GM12878 (cell line): ENCODE measurements at regions not wholly inside any gene's neighbourhood (a gene's known extent, or its start where the extent isn't known, plus 50 kb on each side); places are given as distances from the start of the nearest gene placed in this dataset.

Experiments
- ATAC-seq: fragments of 200-7000 bp; cut with Tn5 transposase; 3 replicates; pipeline ENCODE4 v1.9.1; 2020; ENCODE audit warnings: mild to moderate bottlenecking, moderate library complexity
- BruUV-seq: library from RNA; stranded (reverse); fragments of 400-500 nt; replicated peaks from 2 replicates; lab custom pipeline; 2021; lab: Mats Ljungman, UMichigan
- CTCF ChIA-PET: fragments of 300-600 bp; sonication (Branson Sonifier 250); formaldehyde crosslinking; extraction: SDS; loops from one replicate; lab custom pipeline; 2021; ENCODE audit warnings: inconsistent platforms; lab: Yijun Ruan, JAX
- POLR2A ChIA-PET: fragments of 350-600 bp; formaldehyde crosslinking; extraction: SDS; loops from one replicate; lab custom pipeline; 2021; ENCODE audit warnings: inconsistent platforms; lab: Charles Lee
- RAD21 ChIA-PET: fragments of 300-600 bp; sonication (Branson Sonifier 250); formaldehyde crosslinking; loops from one replicate; lab custom pipeline; 2023; ENCODE audit warnings: antibody characterized with exemption; ENCODE audit not compliant: unreplicated experiment; lab: Charles Lee
- SMC1A ChIA-PET: fragments of 300-600 bp; sonication (Branson Sonifier 250); formaldehyde crosslinking; loops from one replicate; lab custom pipeline; 2023; ENCODE audit not compliant: unreplicated experiment, uncharacterized antibody; lab: Charles Lee
- DNase-seq: peaks from one replicate; pipeline ENCODE4 v3.0.0-alpha.2; 2011; ENCODE audit warnings: low read depth, low spot score
- FAIRE-seq: peaks from 3 replicates; lab custom pipeline; 2011; peaks lifted over from hg19 to GRCh38; lab: Jason Lieb, UNC
- H2AFZ ChIP-seq: 2 replicates; pipeline ENCODE4 v1.6.0; 2011; ENCODE audit warnings: low read depth, low read length, control low read depth; ENCODE audit not compliant: control insufficient read depth
- H3K27ac ChIP-seq: 2 replicates; pipeline ENCODE4 v1.5.1; 2011; ENCODE audit warnings: control low read depth; ENCODE audit not compliant: control insufficient read depth, insufficient read depth
- H3K27me3 ChIP-seq, 2 experiments: replicated peaks in 1 of 2; 2 replicates each; pipeline versions ENCODE4 v1.6.0 to v1.6.1; 2011; ENCODE audit warnings: low read length in 1 of 2; ENCODE audit not compliant: control insufficient read depth in 2 of 2, insufficient read depth in 2 of 2
- H3K36me3 ChIP-seq, 2 experiments: 2 replicates each; pipeline ENCODE4 v1.5.1; 2011; ENCODE audit warnings: low read length in 1 of 2; ENCODE audit not compliant: control insufficient read depth in 2 of 2, insufficient read depth in 2 of 2
- H3K4me1 ChIP-seq: 2 replicates; pipeline ENCODE4 v1.6.1; 2011; ENCODE audit warnings: mild to moderate bottlenecking, low read length, moderate library complexity, mixed read lengths; ENCODE audit not compliant: control insufficient read depth, insufficient read depth
- H3K4me2 ChIP-seq: 2 replicates; pipeline ENCODE4 v1.6.0; 2011; ENCODE audit warnings: control low read depth; ENCODE audit not compliant: control insufficient read depth, insufficient read depth
- H3K4me3 ChIP-seq: fragments of 200-600 bp; sonication (generic); 2 replicates; pipeline ENCODE4 v1.5.1; 2016
- H3K79me2 ChIP-seq: 2 replicates; pipeline ENCODE4 v1.6.0; 2011; ENCODE audit warnings: low read length; ENCODE audit not compliant: control insufficient read depth, insufficient read depth
- H3K9ac ChIP-seq: 2 replicates; pipeline ENCODE4 v1.8.0; 2011; ENCODE audit warnings: low read length, control low read depth, mixed read lengths; ENCODE audit not compliant: control insufficient read depth, insufficient read depth
- H3K9me3 ChIP-seq: replicated peaks from 3 replicates; pipeline ENCODE4 v1.5.1; 2011; ENCODE audit warnings: mild to moderate bottlenecking, low read length; ENCODE audit not compliant: control insufficient read depth, insufficient read depth
- H4K20me1 ChIP-seq: 2 replicates; pipeline ENCODE4 v1.6.0; 2011; ENCODE audit not compliant: control insufficient read depth, insufficient read depth
- BCL11A ChIP-seq: IDR thresholded peaks from 2 replicates; pipeline ENCODE4 v1.6.1; 2011; ENCODE audit warnings: low read depth, low read length
- CREM ChIP-seq: IDR thresholded peaks from 2 replicates; pipeline ENCODE4 v1.6.1; 2014; ENCODE audit warnings: antibody characterized with exemption, low read depth
- EGR1 ChIP-seq, 2 experiments: IDR thresholded peaks; 1 replicate in 1 of 2; 2 replicates in 1 of 2; pipeline ENCODE4 v1.6.1; 2011 to 2012; ENCODE audit warnings: low read depth in 2 of 2, low read length in 2 of 2, borderline replicate concordance in 1 of 2, mild to moderate bottlenecking in 1 of 2, moderate library complexity in 1 of 2
- MEF2B ChIP-seq: fragments of 450-650 bp; IDR thresholded peaks from 2 replicates; pipeline ENCODE4 v1.6.1; 2018; ENCODE audit warnings: mild to moderate bottlenecking, moderate library complexity; ENCODE audit not compliant: partially characterized antibody, poor library complexity, severe bottlenecking
- NBN ChIP-seq: fragments of 450-650 bp; IDR thresholded peaks from 2 replicates; pipeline ENCODE4 v1.6.1; 2016
- NR2F1 ChIP-seq: fragments of 450-650 bp; conservative IDR thresholded peaks from 2 replicates; pipeline ENCODE4 v1.6.1; 2017; ENCODE audit warnings: mild to moderate bottlenecking
- PML ChIP-seq: IDR thresholded peaks from 2 replicates; pipeline ENCODE4 v1.6.1; 2012; ENCODE audit warnings: low read length, inconsistent platforms
- SMARCA5 ChIP-seq: fragments of 450-650 bp; IDR thresholded peaks from 2 replicates; pipeline ENCODE4 v1.6.1; 2017; ENCODE audit warnings: mild to moderate bottlenecking
- STAT1 ChIP-seq: fragments of 450-650 bp; conservative IDR thresholded peaks from 2 replicates; pipeline ENCODE4 v1.6.1; 2014; ENCODE audit warnings: antibody characterized with exemption, mild to moderate bottlenecking
- WGBS: methylation state at CpG from one replicate; pipeline ENCODE4 v1.1.6; 2016; ENCODE audit warnings: low lambda C conversion rate; ENCODE audit not compliant: insufficient replicate concordance, insufficient coverage; ENCODE audit errors: missing lambda C conversion rate; 5-methylcytosine and 5-hydroxymethylcytosine counted together
- in situ Hi-C: fragments of 300-500 bp; cut with MboI; formaldehyde crosslinking; loops from 9 replicates; pipeline ENCODE4 v1.14.3; 2018; ENCODE audit warnings: mixed read lengths
- intact Hi-C: fragments of 100-400 bp; cut with micrococcal nuclease; formaldehyde crosslinking; loops from one replicate; pipeline ENCODE4 v1.14.2; 2022; ENCODE audit not compliant: unreplicated experiment
- TF ChIP-seq, protein P1 (sequence below): fragments of 450-650 bp; IDR thresholded peaks from 2 replicates; pipeline ENCODE4 v1.6.1; 2017; ENCODE audit warnings: mild to moderate bottlenecking
- TF ChIP-seq, protein P2 (sequence below): fragments of 450-650 bp; IDR thresholded peaks from 2 replicates; pipeline ENCODE4 v1.6.1; 2017; ENCODE audit warnings: mild to moderate bottlenecking, moderate library complexity
- TF ChIP-seq, protein P3 (sequence below): IDR thresholded peaks from 2 replicates; pipeline ENCODE4 v1.6.1; 2012; ENCODE audit warnings: improper control_type of control experiment, low read depth, low read length; ENCODE audit not compliant: insufficient replicate concordance

DNA sequence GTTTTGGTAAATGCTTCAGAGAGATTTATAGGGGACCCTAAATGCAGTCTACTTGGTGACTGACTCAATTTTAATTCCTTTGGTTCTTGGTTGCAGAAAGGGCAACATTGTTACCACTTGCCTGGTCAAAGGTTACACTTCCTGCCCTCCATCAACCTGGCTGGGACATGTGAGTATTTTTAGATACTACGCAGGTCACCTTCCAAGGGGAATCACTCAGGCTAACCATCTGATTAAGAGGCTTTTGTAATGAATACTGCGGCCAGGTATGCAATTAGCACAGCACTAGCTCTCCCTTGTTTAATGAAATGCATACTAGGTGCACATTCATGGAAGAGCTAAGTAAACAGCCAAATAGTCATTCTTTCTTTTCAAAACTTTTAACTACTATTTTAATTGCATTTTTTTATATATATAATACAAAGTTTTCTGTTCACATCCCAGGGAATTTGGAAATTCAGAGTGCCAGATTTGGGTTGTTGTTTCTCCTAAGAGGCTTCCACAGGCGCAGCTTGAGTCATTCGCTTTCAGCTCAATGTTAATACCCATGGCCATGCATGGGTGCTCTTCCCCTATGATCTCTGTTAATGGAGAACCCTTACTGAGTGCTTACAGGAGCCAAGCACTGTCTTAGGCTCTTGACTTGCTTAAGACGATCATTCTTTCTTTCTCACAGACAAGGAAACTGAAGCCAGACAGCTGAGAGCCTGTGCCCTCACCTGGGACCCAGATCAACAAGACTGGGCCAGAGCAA lies 152.2 kb downstream of the MTX2 start (continued):
- no peak for TF ChIP-seq CREM
- TF ChIP-seq MEF2B: no peak
- TF ChIP-seq NBN: no peak
- TF ChIP-seq BCL11A: no peak
- TF ChIP-seq, protein P1, sequence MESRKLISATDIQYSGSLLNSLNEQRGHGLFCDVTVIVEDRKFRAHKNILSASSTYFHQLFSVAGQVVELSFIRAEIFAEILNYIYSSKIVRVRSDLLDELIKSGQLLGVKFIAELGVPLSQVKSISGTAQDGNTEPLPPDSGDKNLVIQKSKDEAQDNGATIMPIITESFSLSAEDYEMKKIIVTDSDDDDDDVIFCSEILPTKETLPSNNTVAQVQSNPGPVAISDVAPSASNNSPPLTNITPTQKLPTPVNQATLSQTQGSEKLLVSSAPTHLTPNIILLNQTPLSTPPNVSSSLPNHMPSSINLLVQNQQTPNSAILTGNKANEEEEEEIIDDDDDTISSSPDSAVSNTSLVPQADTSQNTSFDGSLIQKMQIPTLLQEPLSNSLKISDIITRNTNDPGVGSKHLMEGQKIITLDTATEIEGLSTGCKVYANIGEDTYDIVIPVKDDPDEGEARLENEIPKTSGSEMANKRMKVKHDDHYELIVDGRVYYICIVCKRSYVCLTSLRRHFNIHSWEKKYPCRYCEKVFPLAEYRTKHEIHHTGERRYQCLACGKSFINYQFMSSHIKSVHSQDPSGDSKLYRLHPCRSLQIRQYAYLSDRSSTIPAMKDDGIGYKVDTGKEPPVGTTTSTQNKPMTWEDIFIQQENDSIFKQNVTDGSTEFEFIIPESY: no peak

DNA sequence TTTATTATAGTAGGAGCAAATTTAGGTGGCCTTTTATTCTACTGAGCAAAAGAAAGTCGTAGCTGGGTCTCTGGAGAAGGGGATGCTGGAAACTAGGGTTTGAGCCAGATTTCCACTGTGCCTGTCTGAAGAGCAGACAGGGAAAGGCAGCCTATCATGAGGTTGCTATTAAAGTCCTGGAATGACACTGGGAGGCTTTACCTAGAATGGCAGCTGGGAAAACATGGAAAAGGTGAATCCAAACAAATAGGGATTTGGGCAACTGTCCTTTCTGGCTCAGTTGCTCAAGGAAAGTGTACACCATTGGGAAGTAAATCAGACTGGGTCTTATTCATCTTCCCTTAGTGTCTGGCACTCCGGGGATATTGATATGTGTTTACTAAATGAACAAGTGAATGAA lies 154.6 kb downstream of the MTX2 start:
- RAD21 ChIA-PET: no interaction called here
- H3K4me3 ChIP-seq: no peak overlapping the region
- no peaks in the 10 kb centered on the region for H3K9me3 ChIP-seq
- SMC1A ChIA-PET: no interaction called here
- BruUV-seq: no TSS peak
- DNase-seq (no peak), ATAC-seq (no peak), FAIRE-seq (no peak)
- no peak overlapping the region for H3K9ac ChIP-seq
- WGBS: 0% methylated on average over 2 of the region's 2 CpGs
- no peaks in the 10 kb centered on the region for H3K36me3 ChIP-seq
- CTCF ChIA-PET: interaction anchor here (1.1 kb wide), 1 partner anchor 31 kb away, joined by 4 read pairs; no protein-coding TSS in a partner anchor
- no peak overlapping the region for H3K4me2 ChIP-seq
- POLR2A ChIA-PET: no interaction called here
- intact Hi-C loops: no loop called here
- H3K79me2 ChIP-seq: no peaks in the 10 kb centered on the region
- H3K27me3 ChIP-seq: no peaks in the 10 kb centered on the region; a peak in 1 of 4 replicates
- H2AFZ ChIP-seq: no peak overlapping the region
- H4K20me1 ChIP-seq: no peaks in the 10 kb centered on the region
- in situ Hi-C loops: no loop called here
- no peaks in the 10 kb centered on the region for H3K4me1 ChIP-seq
- H3K27ac ChIP-seq: no peak overlapping the region
- TF ChIP-seq, protein P2, sequence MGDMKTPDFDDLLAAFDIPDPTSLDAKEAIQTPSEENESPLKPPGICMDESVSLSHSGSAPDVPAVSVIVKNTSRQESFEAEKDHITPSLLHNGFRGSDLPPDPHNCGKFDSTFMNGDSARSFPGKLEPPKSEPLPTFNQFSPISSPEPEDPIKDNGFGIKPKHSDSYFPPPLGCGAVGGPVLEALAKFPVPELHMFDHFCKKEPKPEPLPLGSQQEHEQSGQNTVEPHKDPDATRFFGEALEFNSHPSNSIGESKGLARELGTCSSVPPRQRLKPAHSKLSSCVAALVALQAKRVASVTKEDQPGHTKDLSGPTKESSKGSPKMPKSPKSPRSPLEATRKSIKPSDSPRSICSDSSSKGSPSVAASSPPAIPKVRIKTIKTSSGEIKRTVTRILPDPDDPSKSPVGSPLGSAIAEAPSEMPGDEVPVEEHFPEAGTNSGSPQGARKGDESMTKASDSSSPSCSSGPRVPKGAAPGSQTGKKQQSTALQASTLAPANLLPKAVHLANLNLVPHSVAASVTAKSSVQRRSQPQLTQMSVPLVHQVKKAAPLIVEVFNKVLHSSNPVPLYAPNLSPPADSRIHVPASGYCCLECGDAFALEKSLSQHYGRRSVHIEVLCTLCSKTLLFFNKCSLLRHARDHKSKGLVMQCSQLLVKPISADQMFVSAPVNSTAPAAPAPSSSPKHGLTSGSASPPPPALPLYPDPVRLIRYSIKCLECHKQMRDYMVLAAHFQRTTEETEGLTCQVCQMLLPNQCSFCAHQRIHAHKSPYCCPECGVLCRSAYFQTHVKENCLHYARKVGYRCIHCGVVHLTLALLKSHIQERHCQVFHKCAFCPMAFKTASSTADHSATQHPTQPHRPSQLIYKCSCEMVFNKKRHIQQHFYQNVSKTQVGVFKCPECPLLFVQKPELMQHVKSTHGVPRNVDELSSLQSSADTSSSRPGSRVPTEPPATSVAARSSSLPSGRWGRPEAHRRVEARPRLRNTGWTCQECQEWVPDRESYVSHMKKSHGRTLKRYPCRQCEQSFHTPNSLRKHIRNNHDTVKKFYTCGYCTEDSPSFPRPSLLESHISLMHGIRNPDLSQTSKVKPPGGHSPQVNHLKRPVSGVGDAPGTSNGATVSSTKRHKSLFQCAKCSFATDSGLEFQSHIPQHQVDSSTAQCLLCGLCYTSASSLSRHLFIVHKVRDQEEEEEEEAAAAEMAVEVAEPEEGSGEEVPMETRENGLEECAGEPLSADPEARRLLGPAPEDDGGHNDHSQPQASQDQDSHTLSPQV: no peak
- TF ChIP-seq NR2F1: no peak
- no peak for TF ChIP-seq STAT1
- TF ChIP-seq PML: no peak
- no peak for TF ChIP-seq SMARCA5
- TF ChIP-seq EGR1 (IDR thresholded peaks at IDR 0.05; ENCODE audit: borderline replicate concordance in 1 of 2, low read depth in 2 of 2, low read length in 2 of 2): no peak
- TF ChIP-seq, protein P3, sequence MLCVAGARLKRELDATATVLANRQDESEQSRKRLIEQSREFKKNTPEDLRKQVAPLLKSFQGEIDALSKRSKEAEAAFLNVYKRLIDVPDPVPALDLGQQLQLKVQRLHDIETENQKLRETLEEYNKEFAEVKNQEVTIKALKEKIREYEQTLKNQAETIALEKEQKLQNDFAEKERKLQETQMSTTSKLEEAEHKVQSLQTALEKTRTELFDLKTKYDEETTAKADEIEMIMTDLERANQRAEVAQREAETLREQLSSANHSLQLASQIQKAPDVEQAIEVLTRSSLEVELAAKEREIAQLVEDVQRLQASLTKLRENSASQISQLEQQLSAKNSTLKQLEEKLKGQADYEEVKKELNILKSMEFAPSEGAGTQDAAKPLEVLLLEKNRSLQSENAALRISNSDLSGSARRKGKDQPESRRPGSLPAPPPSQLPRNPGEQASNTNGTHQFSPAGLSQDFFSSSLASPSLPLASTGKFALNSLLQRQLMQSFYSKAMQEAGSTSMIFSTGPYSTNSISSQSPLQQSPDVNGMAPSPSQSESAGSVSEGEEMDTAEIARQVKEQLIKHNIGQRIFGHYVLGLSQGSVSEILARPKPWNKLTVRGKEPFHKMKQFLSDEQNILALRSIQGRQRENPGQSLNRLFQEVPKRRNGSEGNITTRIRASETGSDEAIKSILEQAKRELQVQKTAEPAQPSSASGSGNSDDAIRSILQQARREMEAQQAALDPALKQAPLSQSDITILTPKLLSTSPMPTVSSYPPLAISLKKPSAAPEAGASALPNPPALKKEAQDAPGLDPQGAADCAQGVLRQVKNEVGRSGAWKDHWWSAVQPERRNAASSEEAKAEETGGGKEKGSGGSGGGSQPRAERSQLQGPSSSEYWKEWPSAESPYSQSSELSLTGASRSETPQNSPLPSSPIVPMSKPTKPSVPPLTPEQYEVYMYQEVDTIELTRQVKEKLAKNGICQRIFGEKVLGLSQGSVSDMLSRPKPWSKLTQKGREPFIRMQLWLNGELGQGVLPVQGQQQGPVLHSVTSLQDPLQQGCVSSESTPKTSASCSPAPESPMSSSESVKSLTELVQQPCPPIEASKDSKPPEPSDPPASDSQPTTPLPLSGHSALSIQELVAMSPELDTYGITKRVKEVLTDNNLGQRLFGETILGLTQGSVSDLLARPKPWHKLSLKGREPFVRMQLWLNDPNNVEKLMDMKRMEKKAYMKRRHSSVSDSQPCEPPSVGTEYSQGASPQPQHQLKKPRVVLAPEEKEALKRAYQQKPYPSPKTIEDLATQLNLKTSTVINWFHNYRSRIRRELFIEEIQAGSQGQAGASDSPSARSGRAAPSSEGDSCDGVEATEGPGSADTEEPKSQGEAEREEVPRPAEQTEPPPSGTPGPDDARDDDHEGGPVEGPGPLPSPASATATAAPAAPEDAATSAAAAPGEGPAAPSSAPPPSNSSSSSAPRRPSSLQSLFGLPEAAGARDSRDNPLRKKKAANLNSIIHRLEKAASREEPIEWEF: no peak
